NOMO-1 (cell line): ENCODE measurements at regions not wholly inside any gene's neighbourhood (a gene's known extent, or its start where the extent isn't known, plus 50 kb on each side); places are given as distances from the start of the nearest gene placed in this dataset.
"Not testable (repeated sequence)": the region's sequence is repeated elsewhere in the genome, so short reads cannot be mapped to it uniquely, and the experiment has no call there.

ENCODE experiments used
- DNase-seq, 2 experiments: peaks; one replicate each; lab custom pipeline; 2025; ENCODE audit not compliant: unreplicated experiment in 2 of 2; lab: John Stamatoyannopoulos, UW

- peak in 1 of 2 experiments; percentile 36 for DNase-seq
Measured at GRCh38 chr6:170036916-170037315, 254.0 kb downstream of the DLL1 start.

GRCh38 chr6:170036367-170036766, 254.5 kb downstream of the DLL1 start:
- not testable (repeated sequence) for DNase-seq

GRCh38 chr6:170035901-170036304, 255.0 kb downstream of the DLL1 start:
- no peak for DNase-seq

GRCh38 chr6:170035044-170035443, 255.8 kb downstream of the DLL1 start:
- no peak for DNase-seq

GRCh38 chr6:170034294-170034693, 256.6 kb downstream of the DLL1 start:
- DNase-seq: no peak

GRCh38 chr6:170033666-170034065, 257.2 kb downstream of the DLL1 start:
- DNase-seq: no peak

GRCh38 chr6:170032706-170033309, 258.1 kb downstream of the DLL1 start:
- DNase-seq: no peak

- no peak for DNase-seq
Measured at GRCh38 chr6:170032197-170032596, 258.7 kb downstream of the DLL1 start.

- DNase-seq: no peak
Measured at GRCh38 chr6:170031684-170032121, 259.2 kb downstream of the DLL1 start.

- no peak for DNase-seq
Measured at GRCh38 chr6:170030821-170031471, 259.9 kb downstream of the DLL1 start.

GRCh38 chr6:170030284-170030815, 260.5 kb downstream of the DLL1 start:
- no peak for DNase-seq

- DNase-seq: no peak
Measured at GRCh38 chr6:170029416-170030283, 261.2 kb downstream of the DLL1 start.

- DNase-seq: no peak
Measured at GRCh38 chr6:170028629-170029345, 262.1 kb downstream of the DLL1 start.

GRCh38 chr6:170027647-170028043, 263.2 kb downstream of the DLL1 start:
- DNase-seq: no peak

GRCh38 chr6:170026751-170027646, 263.9 kb downstream of the DLL1 start:
- DNase-seq: no peak

GRCh38 chr6:170025935-170026750, 264.7 kb downstream of the DLL1 start:
- no peak for DNase-seq

- no peak for DNase-seq
Measured at GRCh38 chr6:170025341-170025911, 265.5 kb downstream of the DLL1 start.

- DNase-seq: no peak
Measured at GRCh38 chr6:170024940-170025339, 265.9 kb downstream of the DLL1 start.
